IMR-90 (cell line): ENCODE measurements at regions not wholly inside any gene's neighbourhood (a gene's known extent, or its start where the extent isn't known, plus 50 kb on each side); places are given as distances from the start of the nearest gene placed in this dataset.

Experiments used
- ATAC-seq: fragments of 200-7000 bp; cut with Tn5 transposase; 2 replicates; pipeline ENCODE4 v1.9.1; 2020; ENCODE audit warnings: low read depth, mild to moderate bottlenecking, moderate library complexity
- BruUV-seq: library from RNA; stranded (reverse); fragments of 400-500 nt; replicated peaks from 2 replicates; lab custom pipeline; 2021; lab: Mats Ljungman, UMichigan
- CTCF ChIA-PET: fragments of 300-600 bp; formaldehyde crosslinking; extraction: SDS; loops from one replicate; lab custom pipeline; 2021; ENCODE audit warnings: antibody characterized with exemption; lab: Yijun Ruan, JAX
- POLR2A ChIA-PET: fragments of 300-600 bp; sonication (Branson Sonifier 250); formaldehyde crosslinking; loops from one replicate; lab custom pipeline; 2022; ENCODE audit warnings: antibody characterized with exemption; ENCODE audit not compliant: unreplicated experiment; lab: Charles Lee
- DNase-seq: peaks from one replicate; pipeline ENCODE4 v3.0.0; 2013
- H2AFZ ChIP-seq: replicated peaks from 2 replicates; pipeline ENCODE3; 2013; ENCODE audit warnings: low read length, mild to moderate bottlenecking; ENCODE audit not compliant: poor library complexity
- H2AK5ac ChIP-seq: 2 replicates; pipeline ENCODE4 v1.6.1; 2013; ENCODE audit warnings: low read depth, low read length, inconsistent platforms
- H2AK9ac ChIP-seq: replicated peaks from 2 replicates; pipeline ENCODE3; 2013; ENCODE audit warnings: mild to moderate bottlenecking, low read depth, low read length, moderate library complexity; ENCODE audit not compliant: poor library complexity
- H2BK120ac ChIP-seq: 2 replicates; pipeline ENCODE4 v1.6.1; 2013; ENCODE audit warnings: low read depth, low read length, inconsistent platforms
- H2BK15ac ChIP-seq: 3 replicates; pipeline ENCODE4 v1.6.1; 2013; ENCODE audit warnings: low read depth, low read length, inconsistent platforms
- H2BK20ac ChIP-seq: 2 replicates; pipeline ENCODE4 v1.6.1; 2013; ENCODE audit warnings: low read depth, mild to moderate bottlenecking, inconsistent platforms, low read length, moderate library complexity
- H2BK5ac ChIP-seq: 2 replicates; pipeline ENCODE4 v1.6.1; 2013; ENCODE audit warnings: mild to moderate bottlenecking, low read depth, low read length, inconsistent platforms; ENCODE audit not compliant: poor library complexity, severe bottlenecking
- H3K14ac ChIP-seq: replicated peaks from 2 replicates; pipeline ENCODE4 v1.6.1; 2013; ENCODE audit warnings: low read depth, low read length, inconsistent platforms
- H3K18ac ChIP-seq: 2 replicates; pipeline ENCODE4 v1.6.1; 2013; ENCODE audit warnings: low read depth, low read length, control low read depth
- H3K23ac ChIP-seq: 2 replicates; pipeline ENCODE4 v1.6.1; 2013; ENCODE audit warnings: low read depth, low read length, inconsistent platforms
- H3K27ac ChIP-seq: 2 replicates; pipeline ENCODE4 v1.5.1; 2013; ENCODE audit warnings: mild to moderate bottlenecking, control low read depth, low read length; ENCODE audit not compliant: insufficient read depth
- H3K27me3 ChIP-seq: 2 replicates; pipeline ENCODE4 v1.6.1; 2013; ENCODE audit warnings: low read length; ENCODE audit not compliant: control insufficient read depth, insufficient read depth
- H3K36me3 ChIP-seq: 2 replicates; pipeline ENCODE4 v1.6.1; 2013; ENCODE audit warnings: low read length, mixed read lengths; ENCODE audit not compliant: control insufficient read depth, insufficient read depth
- H3K4ac ChIP-seq: 2 replicates; pipeline ENCODE4 v1.6.1; 2013; ENCODE audit warnings: low read depth, low read length, inconsistent platforms
- H3K4me1 ChIP-seq: 2 replicates; pipeline ENCODE4 v1.6.1; 2013; ENCODE audit warnings: low read length, mixed read lengths; ENCODE audit not compliant: control insufficient read depth, insufficient read depth
- H3K4me2 ChIP-seq: 2 replicates; pipeline ENCODE4 v1.6.1; 2013; ENCODE audit warnings: low read depth, mild to moderate bottlenecking, control low read depth, low read length, moderate library complexity
- H3K4me3 ChIP-seq: 2 replicates; pipeline ENCODE4 v1.5.1; 2013; ENCODE audit warnings: low read depth, mild to moderate bottlenecking, control low read depth, low read length, moderate library complexity; ENCODE audit not compliant: insufficient read depth
- H3K56ac ChIP-seq: 2 replicates; pipeline ENCODE4 v1.6.1; 2013; ENCODE audit warnings: low read length, inconsistent platforms; ENCODE audit not compliant: insufficient read depth; ENCODE audit errors: extremely low read depth
- H3K79me1 ChIP-seq, 2 experiments: 2 replicates each; pipeline ENCODE4 v1.6.1; 2013; ENCODE audit warnings: low read length in 2 of 2, inconsistent platforms in 1 of 2, low read depth in 1 of 2
- H3K9ac ChIP-seq: 2 replicates; pipeline ENCODE4 v1.6.1; 2013; ENCODE audit warnings: low read depth, low read length, control low read depth
- H3K9me1 ChIP-seq: 2 replicates; pipeline ENCODE4 v1.6.1; 2013; ENCODE audit warnings: low read length, inconsistent platforms; ENCODE audit not compliant: insufficient read depth
- H3K9me3 ChIP-seq: 2 replicates; pipeline ENCODE4 v1.6.1; 2013; ENCODE audit warnings: low read length; ENCODE audit not compliant: control insufficient read depth, insufficient read depth
- H4K20me1 ChIP-seq: 2 replicates; pipeline ENCODE4 v1.6.1; 2013; ENCODE audit warnings: low read length, inconsistent platforms; ENCODE audit not compliant: insufficient read depth
- H4K5ac ChIP-seq: 2 replicates; pipeline ENCODE4 v1.6.1; 2013; ENCODE audit warnings: mild to moderate bottlenecking, low read depth, low read length, control low read depth
- H4K8ac ChIP-seq, 2 experiments: 2 replicates each; pipeline ENCODE4 v1.6.1; 2013; ENCODE audit warnings: low read depth in 2 of 2, low read length in 2 of 2, control low read depth in 1 of 2, inconsistent platforms in 1 of 2
- H4K91ac ChIP-seq: 2 replicates; pipeline ENCODE4 v1.6.1; 2013; ENCODE audit warnings: low read depth, low read length, inconsistent platforms; ENCODE audit not compliant: insufficient read depth
- BHLHE40 ChIP-seq: fragments of 150-350 bp; IDR thresholded peaks from 2 replicates; pipeline ENCODE4 v1.6.1; 2016; ENCODE audit warnings: mild to moderate bottlenecking, low read depth, low read length
- CEBPB ChIP-seq: IDR thresholded peaks from 2 replicates; pipeline ENCODE4 v1.6.1; 2012; ENCODE audit warnings: low read depth, low read length, improper control_type of control experiment
- CHD1 ChIP-seq: IDR thresholded peaks from 2 replicates; pipeline ENCODE4 v1.6.1; 2012; ENCODE audit warnings: low read depth, low read length, improper control_type of control experiment
- CTCF ChIP-seq: conservative IDR thresholded peaks from 2 replicates; pipeline ENCODE4 v1.5.1; 2012; ENCODE audit warnings: mild to moderate bottlenecking, low read depth, low read length, improper control_type of control experiment
- ELK1 ChIP-seq: fragments of 150-350 bp; IDR thresholded peaks from 2 replicates; pipeline ENCODE4 v1.6.1; 2016; ENCODE audit warnings: low read depth, mild to moderate bottlenecking, low read length, moderate library complexity, borderline replicate concordance
- FOS ChIP-seq: fragments of 150-350 bp; IDR thresholded peaks from 2 replicates; pipeline ENCODE4 v1.6.1; 2016; ENCODE audit warnings: low read depth, low read length
- MAFK ChIP-seq: IDR thresholded peaks from 2 replicates; pipeline ENCODE4 v1.6.1; 2012; ENCODE audit warnings: low read depth, low read length, improper control_type of control experiment
- MAZ ChIP-seq: IDR thresholded peaks from 2 replicates; pipeline ENCODE4 v1.6.1; 2012; ENCODE audit warnings: low read depth, mild to moderate bottlenecking, low read length, improper control_type of control experiment, moderate library complexity, borderline replicate concordance
- MXI1 ChIP-seq: IDR thresholded peaks from 2 replicates; pipeline ENCODE4 v1.6.1; 2012; ENCODE audit warnings: low read depth, mild to moderate bottlenecking, low read length, moderate library complexity, borderline replicate concordance
- NFE2L2 ChIP-seq: fragments of 150-350 bp; IDR thresholded peaks from 2 replicates; pipeline ENCODE4 v1.6.1; 2016; ENCODE audit warnings: low read depth, mild to moderate bottlenecking, low read length
- POLR2A ChIP-seq: IDR thresholded peaks from 2 replicates; pipeline ENCODE4 v1.6.1; 2012; ENCODE audit warnings: mild to moderate bottlenecking, low read depth, low read length
- RAD21 ChIP-seq: IDR thresholded peaks from 2 replicates; pipeline ENCODE4 v1.6.1; 2012; ENCODE audit warnings: low read length, improper control_type of control experiment
- RCOR1 ChIP-seq: IDR thresholded peaks from 2 replicates; pipeline ENCODE4 v1.6.1; 2012; ENCODE audit warnings: mild to moderate bottlenecking, low read length, improper control_type of control experiment; ENCODE audit not compliant: insufficient replicate concordance
- RFX5 ChIP-seq: IDR thresholded peaks from 2 replicates; pipeline ENCODE4 v1.8.0; 2012; ENCODE audit warnings: low read depth, mild to moderate bottlenecking, low read length, moderate library complexity
- SMC3 ChIP-seq: fragments of 150-350 bp; IDR thresholded peaks from 2 replicates; pipeline ENCODE4 v1.6.1; 2016; ENCODE audit warnings: low read depth, mild to moderate bottlenecking, antibody characterized with exemption, low read length, moderate library complexity
- USF2 ChIP-seq: fragments of 150-350 bp; IDR thresholded peaks from 2 replicates; pipeline ENCODE4 v1.6.1; 2017; ENCODE audit warnings: mild to moderate bottlenecking, antibody characterized with exemption, low read length, low read depth
- WGBS, 2 experiments: methylation state at CpG; one replicate each; pipeline versions ENCODE4 v1.1.5 to v1.1.7; 2013; ENCODE audit warnings: missing lambda C conversion rate in 2 of 2; ENCODE audit not compliant: insufficient read length in 1 of 2; ENCODE audit errors: extremely low coverage in 2 of 2; 5-methylcytosine and 5-hydroxymethylcytosine counted together
- dilution Hi-C: fragments of 300-500 bp; cut with HindIII; formaldehyde crosslinking; loops from one replicate; pipeline ENCODE4 v1.14.3; 2018; ENCODE audit warnings: low sequenced_read_pairs; ENCODE audit not compliant: unreplicated experiment
- in situ Hi-C: fragments of 300-500 bp; cut with MboI; formaldehyde crosslinking; loops from 3 replicates; pipeline ENCODE4 v1.14.3; 2019; ENCODE audit warnings: low sequenced_read_pairs, inconsistent platforms, mixed read lengths
- intact Hi-C: fragments of 100-400 bp; cut with micrococcal nuclease; formaldehyde crosslinking; loops from 2 replicates; pipeline ENCODE4 v1.10.0; 2022

GRCh38 chr1:57824535-57824934, 400.7 kb upstream of the DAB1 start:
- H3K4me2 ChIP-seq: no peak overlapping the region
- no peak overlapping the region for H3K18ac ChIP-seq
- H3K9me3 ChIP-seq: no peaks in the 10 kb centered on the region
- no peak overlapping the region for H2AK9ac ChIP-seq
- no peak overlapping the region for H3K4ac ChIP-seq
- no peaks in the 10 kb centered on the region for H3K79me1 ChIP-seq
- no peak overlapping the region for H2BK20ac ChIP-seq
- WGBS, 2 experiments: 17% methylated on average over 1 of the region's 3 CpGs; no CpG with 5 or more reads in 1 of the 2 experiments
- H3K9ac ChIP-seq: no peak overlapping the region
- H2AFZ ChIP-seq: no peak overlapping the region
- no peaks in the 10 kb centered on the region for H4K20me1 ChIP-seq
- no peak overlapping the region for H2BK5ac ChIP-seq
- H4K8ac ChIP-seq: no peak overlapping the region
- ATAC-seq (no peak), DNase-seq (no peak)
- H2BK120ac ChIP-seq: no peak overlapping the region
- no peak overlapping the region for H3K23ac ChIP-seq
- in situ Hi-C loops (no loop called here), dilution Hi-C loops (no loop called here), intact Hi-C loops (no loop called here)
- POLR2A ChIA-PET: no interaction called here
- no peak overlapping the region for H4K5ac ChIP-seq
- TF ChIP-seq MAZ (no peak), RAD21 (no peak), MAFK (no peak), USF2 (no peak), POLR2A (no peak), MXI1 (no peak), ELK1 (no peak), SMC3 (no peak), FOS (no peak), CEBPB (no peak), NFE2L2 (no peak), CHD1 (no peak), RCOR1 (no peak), RFX5 (no peak), BHLHE40 (no peak), CTCF (no peak)
- CTCF ChIA-PET: interaction anchor here (0.6 kb wide), 1 partner anchor 402 kb away, joined by 3 read pairs; no protein-coding TSS in a partner anchor
- H3K4me3 ChIP-seq: no peak overlapping the region
- no peak overlapping the region for H2AK5ac ChIP-seq
- no peak overlapping the region for H4K91ac ChIP-seq
- no peak overlapping the region for H2BK15ac ChIP-seq
- H3K27ac ChIP-seq: no peak overlapping the region
- H3K36me3 ChIP-seq: no peaks in the 10 kb centered on the region
- H3K27me3 ChIP-seq: no peaks in the 10 kb centered on the region
- H3K9me1 ChIP-seq: no peaks in the 10 kb centered on the region
- H3K4me1 ChIP-seq: no peaks in the 10 kb centered on the region
- BruUV-seq: no TSS peak
- H3K56ac ChIP-seq: no peak overlapping the region
- H3K14ac ChIP-seq: no peak overlapping the region
